GM12878 (cell line): ENCODE measurements at regions not wholly inside any gene's neighbourhood (a gene's known extent, or its start where the extent isn't known, plus 50 kb on each side); places are given as distances from the start of the nearest gene placed in this dataset.

Source experiments
- ATAC-seq: fragments of 200-7000 bp; cut with Tn5 transposase; 3 replicates; pipeline ENCODE4 v1.9.1; 2020; ENCODE audit warnings: mild to moderate bottlenecking, moderate library complexity
- BruUV-seq: library from RNA; stranded (reverse); fragments of 400-500 nt; replicated peaks from 2 replicates; lab custom pipeline; 2021; lab: Mats Ljungman, UMichigan
- CTCF ChIA-PET: fragments of 300-600 bp; sonication (Branson Sonifier 250); formaldehyde crosslinking; extraction: SDS; loops from one replicate; lab custom pipeline; 2021; ENCODE audit warnings: inconsistent platforms; lab: Yijun Ruan, JAX
- POLR2A ChIA-PET: fragments of 350-600 bp; formaldehyde crosslinking; extraction: SDS; loops from one replicate; lab custom pipeline; 2021; ENCODE audit warnings: inconsistent platforms; lab: Charles Lee
- RAD21 ChIA-PET: fragments of 300-600 bp; sonication (Branson Sonifier 250); formaldehyde crosslinking; loops from one replicate; lab custom pipeline; 2023; ENCODE audit warnings: antibody characterized with exemption; ENCODE audit not compliant: unreplicated experiment; lab: Charles Lee
- SMC1A ChIA-PET: fragments of 300-600 bp; sonication (Branson Sonifier 250); formaldehyde crosslinking; loops from one replicate; lab custom pipeline; 2023; ENCODE audit not compliant: unreplicated experiment, uncharacterized antibody; lab: Charles Lee
- DNase-seq: peaks from one replicate; pipeline ENCODE4 v3.0.0-alpha.2; 2011; ENCODE audit warnings: low read depth, low spot score
- FAIRE-seq: peaks from 3 replicates; lab custom pipeline; 2011; peaks lifted over from hg19 to GRCh38; lab: Jason Lieb, UNC
- H2AFZ ChIP-seq: 2 replicates; pipeline ENCODE4 v1.6.0; 2011; ENCODE audit warnings: low read depth, low read length, control low read depth; ENCODE audit not compliant: control insufficient read depth
- H3K27ac ChIP-seq: 2 replicates; pipeline ENCODE4 v1.5.1; 2011; ENCODE audit warnings: control low read depth; ENCODE audit not compliant: control insufficient read depth, insufficient read depth
- H3K27me3 ChIP-seq, 2 experiments: replicated peaks in 1 of 2; 2 replicates each; pipeline versions ENCODE4 v1.6.0 to v1.6.1; 2011; ENCODE audit warnings: low read length in 1 of 2; ENCODE audit not compliant: control insufficient read depth in 2 of 2, insufficient read depth in 2 of 2
- H3K36me3 ChIP-seq, 2 experiments: 2 replicates each; pipeline ENCODE4 v1.5.1; 2011; ENCODE audit warnings: low read length in 1 of 2; ENCODE audit not compliant: control insufficient read depth in 2 of 2, insufficient read depth in 2 of 2
- H3K4me1 ChIP-seq: 2 replicates; pipeline ENCODE4 v1.6.1; 2011; ENCODE audit warnings: mild to moderate bottlenecking, low read length, moderate library complexity, mixed read lengths; ENCODE audit not compliant: control insufficient read depth, insufficient read depth
- H3K4me2 ChIP-seq: 2 replicates; pipeline ENCODE4 v1.6.0; 2011; ENCODE audit warnings: control low read depth; ENCODE audit not compliant: control insufficient read depth, insufficient read depth
- H3K4me3 ChIP-seq: fragments of 200-600 bp; sonication (generic); 2 replicates; pipeline ENCODE4 v1.5.1; 2016
- H3K79me2 ChIP-seq: 2 replicates; pipeline ENCODE4 v1.6.0; 2011; ENCODE audit warnings: low read length; ENCODE audit not compliant: control insufficient read depth, insufficient read depth
- H3K9ac ChIP-seq: 2 replicates; pipeline ENCODE4 v1.8.0; 2011; ENCODE audit warnings: low read length, control low read depth, mixed read lengths; ENCODE audit not compliant: control insufficient read depth, insufficient read depth
- H3K9me3 ChIP-seq: replicated peaks from 3 replicates; pipeline ENCODE4 v1.5.1; 2011; ENCODE audit warnings: mild to moderate bottlenecking, low read length; ENCODE audit not compliant: control insufficient read depth, insufficient read depth
- H4K20me1 ChIP-seq: 2 replicates; pipeline ENCODE4 v1.6.0; 2011; ENCODE audit not compliant: control insufficient read depth, insufficient read depth
- BMI1 ChIP-seq: fragments of 450-650 bp; IDR thresholded peaks from 2 replicates; pipeline ENCODE4 v1.6.1; 2016; ENCODE audit warnings: mild to moderate bottlenecking, moderate library complexity, borderline replicate concordance
- EGR1 ChIP-seq, 2 experiments: IDR thresholded peaks; 1 replicate in 1 of 2; 2 replicates in 1 of 2; pipeline ENCODE4 v1.6.1; 2011 to 2012; ENCODE audit warnings: low read depth in 2 of 2, low read length in 2 of 2, borderline replicate concordance in 1 of 2, mild to moderate bottlenecking in 1 of 2, moderate library complexity in 1 of 2
- EP300 ChIP-seq, 2 experiments: fragments of 150-350 bp in 1 of 2; IDR thresholded peaks; 2 replicates each; pipeline ENCODE4 v1.6.1; 2011 to 2012; ENCODE audit warnings: low read depth in 2 of 2, low read length in 2 of 2, borderline replicate concordance in 1 of 2, improper control_type of control experiment in 1 of 2, inconsistent platforms in 1 of 2; ENCODE audit not compliant: control insufficient read depth in 1 of 2
- MEF2A ChIP-seq: IDR thresholded peaks from 2 replicates; pipeline ENCODE4 v1.6.1; 2011; ENCODE audit warnings: low read depth, mild to moderate bottlenecking, low read length, moderate library complexity; ENCODE audit not compliant: insufficient read depth
- MTA3 ChIP-seq: IDR thresholded peaks from 2 replicates; pipeline ENCODE4 v1.6.1; 2012; ENCODE audit warnings: low read length, inconsistent platforms, borderline replicate concordance
- NFYA ChIP-seq: IDR thresholded peaks from 2 replicates; pipeline ENCODE4 v1.6.1; 2011; ENCODE audit warnings: low read depth, mild to moderate bottlenecking, low read length, improper control_type of control experiment, borderline replicate concordance
- PAX5 ChIP-seq: IDR thresholded peaks from 2 replicates; pipeline ENCODE4 v1.6.1; 2011; ENCODE audit warnings: low read depth, low read length, borderline replicate concordance
- POLR2AphosphoS5 ChIP-seq: IDR thresholded peaks from 2 replicates; pipeline ENCODE4 v1.6.1; 2011; ENCODE audit warnings: mild to moderate bottlenecking, low read length, inconsistent platforms
- RB1 ChIP-seq: fragments of 450-650 bp; formaldehyde crosslinking; IDR thresholded peaks from 2 replicates; pipeline ENCODE4 v1.6.1; 2017; ENCODE audit warnings: mild to moderate bottlenecking, borderline replicate concordance
- RUNX3 ChIP-seq: IDR thresholded peaks from 2 replicates; pipeline ENCODE4 v1.6.1; 2012; ENCODE audit warnings: low read length, inconsistent platforms
- TAF1 ChIP-seq: IDR thresholded peaks from 2 replicates; pipeline ENCODE4 v1.6.1; 2011; ENCODE audit warnings: mild to moderate bottlenecking, low read depth, low read length, borderline replicate concordance
- WGBS: methylation state at CpG from one replicate; pipeline ENCODE4 v1.1.6; 2016; ENCODE audit warnings: low lambda C conversion rate; ENCODE audit not compliant: insufficient replicate concordance, insufficient coverage; ENCODE audit errors: missing lambda C conversion rate; 5-methylcytosine and 5-hydroxymethylcytosine counted together
- in situ Hi-C: fragments of 300-500 bp; cut with MboI; formaldehyde crosslinking; loops from 9 replicates; pipeline ENCODE4 v1.14.3; 2018; ENCODE audit warnings: mixed read lengths
- intact Hi-C: fragments of 100-400 bp; cut with micrococcal nuclease; formaldehyde crosslinking; loops from one replicate; pipeline ENCODE4 v1.14.2; 2022; ENCODE audit not compliant: unreplicated experiment
- TF ChIP-seq, protein P1 (sequence below): fragments of 450-650 bp; IDR thresholded peaks from 2 replicates; pipeline ENCODE4 v1.6.1; 2017; ENCODE audit warnings: borderline replicate concordance
- TF ChIP-seq, protein P2 (sequence below): IDR thresholded peaks from 2 replicates; pipeline ENCODE4 v1.6.1; 2012; ENCODE audit warnings: low read depth, low read length, improper control_type of control experiment
- TF ChIP-seq, protein P3 (sequence below): fragments of 450-650 bp; formaldehyde crosslinking; IDR thresholded peaks from 2 replicates; pipeline ENCODE4 v1.4.0; 2022; ENCODE audit warnings: mild to moderate bottlenecking, moderate library complexity

DNA sequence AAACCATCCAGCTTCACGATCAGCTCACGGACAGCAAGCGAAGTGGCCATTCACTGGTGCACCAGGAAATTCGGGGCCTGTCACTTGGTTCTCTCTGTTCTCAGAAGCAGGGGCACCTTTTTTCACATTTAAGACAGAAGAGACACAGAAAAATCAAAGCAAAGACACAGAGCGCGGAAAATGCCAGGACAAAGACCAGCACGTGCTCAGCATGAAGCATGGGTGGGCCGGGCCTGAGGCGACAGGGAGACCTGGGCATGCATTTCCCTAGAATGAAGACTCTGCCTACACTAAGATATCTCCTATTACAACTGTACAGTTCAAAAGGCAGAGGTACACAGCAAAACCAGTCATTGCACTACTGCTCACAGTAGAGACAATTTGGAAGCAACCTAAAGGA lies 117.4 kb upstream of the ID2 start (continued):
- TF ChIP-seq BMI1 = no peak
- TF ChIP-seq EP300 (IDR thresholded peaks at IDR 0.05; ENCODE audit: borderline replicate concordance in 1 of 2, control insufficient read depth in 1 of 2, low read depth in 2 of 2, low read length in 2 of 2) = no peak
- no peak for TF ChIP-seq PAX5

DNA sequence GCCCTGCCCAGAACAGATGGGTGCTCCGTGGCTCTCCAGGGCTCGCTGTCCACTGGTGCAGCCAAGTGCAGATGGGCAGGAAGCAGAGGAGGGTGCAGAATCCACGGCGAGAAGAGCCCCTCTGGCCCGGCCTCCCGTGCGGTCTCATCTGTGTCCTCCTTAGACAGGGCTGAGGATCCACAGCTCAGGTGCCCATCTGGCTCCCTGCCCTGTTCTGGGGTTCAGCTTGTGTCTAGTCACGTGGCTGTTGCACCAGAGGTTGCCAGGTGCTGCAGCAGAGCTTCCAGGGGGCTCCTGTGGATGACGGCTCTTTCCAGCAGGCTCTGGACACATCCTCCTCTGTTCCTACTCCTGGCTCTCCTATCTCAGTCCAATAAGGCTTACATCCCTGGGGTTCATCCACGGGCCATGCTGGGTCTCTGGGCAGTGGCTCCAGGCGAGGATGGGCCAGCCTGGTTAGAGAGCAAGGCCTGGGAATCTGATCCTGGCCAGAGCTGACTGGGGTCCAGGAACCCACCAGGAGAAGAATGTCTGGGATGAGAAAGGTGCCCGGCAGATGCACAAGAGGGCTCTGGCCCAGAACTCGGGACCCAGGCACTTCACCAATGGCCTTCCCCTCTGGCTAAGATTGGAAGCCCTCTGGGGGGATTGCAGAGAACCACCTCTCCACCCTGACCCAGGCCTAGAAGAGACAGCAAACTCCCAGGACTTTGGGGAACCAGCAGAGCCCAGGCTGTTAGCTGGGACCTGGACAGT lies 116.3 kb upstream of the ID2 start:
- Histone ChIP-seq H3K27me3 (no peaks in the 10 kb centered on the region), H3K4me3 (no peak overlapping the region), H3K36me3 (no peaks in the 10 kb centered on the region), H3K79me2 (no peaks in the 10 kb centered on the region), H3K27ac (no peak overlapping the region), H3K4me1 (no peaks in the 10 kb centered on the region), H3K9me3 (peaks cover 6% of the 10 kb centered on the region; the same call in 2 of the 3 replicates), H3K4me2 (no peak overlapping the region), H2AFZ (no peak overlapping the region), H4K20me1 (no peaks in the 10 kb centered on the region), H3K9ac (no peak overlapping the region)
- WGBS = 52% methylated on average over 13 of the region's 13 CpGs
- DNase-seq (no peak), FAIRE-seq (no peak), ATAC-seq (no peak)
- ChIA-PET CTCF (interaction anchor here (1.3 to 1.6 kb wide), 2 partner anchors 16 to 19 kb away, joined by 3 to 4 read pairs; no protein-coding TSS in a partner anchor), RAD21 (interaction anchor here (1.2 kb wide), 1 partner anchor 115 kb away, joined by 4 read pairs; no protein-coding TSS in a partner anchor), POLR2A (no interaction called here), SMC1A (interaction anchor here (0.7 to 1.2 kb wide), 3 partner anchors 8 to 326 kb away, joined by 3 to 4 read pairs (median 3); no protein-coding TSS in a partner anchor)
- intact Hi-C loops (no loop called here), in situ Hi-C loops (no loop called here)
- BruUV-seq = no TSS peak
- TF ChIP-seq, protein P1, sequence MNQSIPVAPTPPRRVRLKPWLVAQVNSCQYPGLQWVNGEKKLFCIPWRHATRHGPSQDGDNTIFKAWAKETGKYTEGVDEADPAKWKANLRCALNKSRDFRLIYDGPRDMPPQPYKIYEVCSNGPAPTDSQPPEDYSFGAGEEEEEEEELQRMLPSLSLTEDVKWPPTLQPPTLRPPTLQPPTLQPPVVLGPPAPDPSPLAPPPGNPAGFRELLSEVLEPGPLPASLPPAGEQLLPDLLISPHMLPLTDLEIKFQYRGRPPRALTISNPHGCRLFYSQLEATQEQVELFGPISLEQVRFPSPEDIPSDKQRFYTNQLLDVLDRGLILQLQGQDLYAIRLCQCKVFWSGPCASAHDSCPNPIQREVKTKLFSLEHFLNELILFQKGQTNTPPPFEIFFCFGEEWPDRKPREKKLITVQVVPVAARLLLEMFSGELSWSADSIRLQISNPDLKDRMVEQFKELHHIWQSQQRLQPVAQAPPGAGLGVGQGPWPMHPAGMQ = no peak
- TF ChIP-seq, protein P2, sequence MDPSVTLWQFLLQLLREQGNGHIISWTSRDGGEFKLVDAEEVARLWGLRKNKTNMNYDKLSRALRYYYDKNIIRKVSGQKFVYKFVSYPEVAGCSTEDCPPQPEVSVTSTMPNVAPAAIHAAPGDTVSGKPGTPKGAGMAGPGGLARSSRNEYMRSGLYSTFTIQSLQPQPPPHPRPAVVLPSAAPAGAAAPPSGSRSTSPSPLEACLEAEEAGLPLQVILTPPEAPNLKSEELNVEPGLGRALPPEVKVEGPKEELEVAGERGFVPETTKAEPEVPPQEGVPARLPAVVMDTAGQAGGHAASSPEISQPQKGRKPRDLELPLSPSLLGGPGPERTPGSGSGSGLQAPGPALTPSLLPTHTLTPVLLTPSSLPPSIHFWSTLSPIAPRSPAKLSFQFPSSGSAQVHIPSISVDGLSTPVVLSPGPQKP = no peak
- TF ChIP-seq TAF1 = no peak
- no peak for TF ChIP-seq NFYA
- TF ChIP-seq POLR2AphosphoS5 = no peak
- no peak for TF ChIP-seq MEF2A
- no peak for TF ChIP-seq EGR1 (IDR thresholded peaks at IDR 0.05; ENCODE audit: borderline replicate concordance in 1 of 2, low read depth in 2 of 2, low read length in 2 of 2)
- no peak for TF ChIP-seq MTA3
- TF ChIP-seq, protein P3, sequence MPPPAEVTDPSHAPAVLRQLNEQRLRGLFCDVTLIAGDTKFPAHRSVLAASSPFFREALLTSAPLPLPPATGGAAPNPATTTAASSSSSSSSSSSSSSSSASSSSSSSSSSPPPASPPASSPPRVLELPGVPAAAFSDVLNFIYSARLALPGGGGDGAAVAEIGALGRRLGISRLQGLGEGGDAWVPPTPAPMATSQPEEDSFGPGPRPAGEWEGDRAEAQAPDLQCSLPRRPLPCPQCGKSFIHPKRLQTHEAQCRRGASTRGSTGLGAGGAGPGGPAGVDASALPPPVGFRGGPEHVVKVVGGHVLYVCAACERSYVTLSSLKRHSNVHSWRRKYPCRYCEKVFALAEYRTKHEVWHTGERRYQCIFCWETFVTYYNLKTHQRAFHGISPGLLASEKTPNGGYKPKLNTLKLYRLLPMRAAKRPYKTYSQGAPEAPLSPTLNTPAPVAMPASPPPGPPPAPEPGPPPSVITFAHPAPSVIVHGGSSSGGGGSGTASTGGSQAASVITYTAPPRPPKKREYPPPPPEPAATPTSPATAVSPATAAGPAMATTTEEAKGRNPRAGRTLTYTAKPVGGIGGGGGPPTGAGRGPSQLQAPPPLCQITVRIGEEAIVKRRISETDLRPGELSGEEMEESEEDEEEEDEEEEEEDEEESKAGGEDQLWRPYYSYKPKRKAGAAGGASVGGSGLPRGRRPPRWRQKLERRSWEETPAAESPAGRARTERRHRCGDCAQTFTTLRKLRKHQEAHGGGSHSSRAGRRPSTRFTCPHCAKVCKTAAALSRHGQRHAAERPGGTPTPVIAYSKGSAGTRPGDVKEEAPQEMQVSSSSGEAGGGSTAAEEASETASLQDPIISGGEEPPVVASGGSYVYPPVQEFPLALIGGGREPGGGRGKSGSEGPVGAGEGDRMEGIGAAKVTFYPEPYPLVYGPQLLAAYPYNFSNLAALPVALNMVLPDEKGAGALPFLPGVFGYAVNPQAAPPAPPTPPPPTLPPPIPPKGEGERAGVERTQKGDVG (CRISPR knock-in tag) = no peak
- TF ChIP-seq RUNX3 = no peak
- no peak for TF ChIP-seq RB1
